ENCODE measurements at regions not wholly inside any gene's neighbourhood (a gene's known extent, or its start where the extent isn't known, plus 50 kb on each side); places are given as distances from the start of the nearest gene placed in this dataset.

GRCh38 chr12:61920230-61920629 is 340.0 kb upstream of the USP15 start:
- Histone ChIP-seq H3K9me3 (ENCODE audit: insufficient read depth, low read depth, low read length) (no peaks in the 10 kb centered on the region), H3K4me3 (ENCODE audit: low read length) (no peak overlapping the region), H3K27ac (ENCODE audit: low read length) (no peak overlapping the region), H3K36me3 (ENCODE audit: insufficient read depth, low read depth, low read length) (no peaks in the 10 kb centered on the region), H3K4me1 (ENCODE audit: insufficient read depth, low read length) (peaks cover 2% of the 10 kb centered on the region; the same call in 1 of the 2 replicates), H3K9ac (ENCODE audit: low read depth, low read length) (no peak overlapping the region), H3K27me3 (ENCODE audit: insufficient read depth, low read length) (no peaks in the 10 kb centered on the region)

- Histone ChIP-seq H3K36me3 (ENCODE audit: insufficient read depth, low read depth, low read length) (no peaks in the 10 kb centered on the region), H3K9me3 (ENCODE audit: insufficient read depth, low read depth, low read length) (no peaks in the 10 kb centered on the region), H3K4me1 (ENCODE audit: insufficient read depth, low read length) (no peaks in the 10 kb centered on the region), H3K27me3 (ENCODE audit: insufficient read depth, low read length) (no peaks in the 10 kb centered on the region), H3K27ac (ENCODE audit: low read length) (no peak overlapping the region), H3K9ac (ENCODE audit: low read depth, low read length) (no peak overlapping the region), H3K4me3 (ENCODE audit: low read length) (no peak overlapping the region)
Observed at GRCh38 chr12:61923152-61923551, 337.1 kb upstream of the USP15 start.

GRCh38 chr12:61934564-61934963 is 325.6 kb upstream of the USP15 start:
- H3K27ac ChIP-seq (ENCODE audit: low read length), result no peak overlapping the region
- H3K36me3 ChIP-seq (ENCODE audit: insufficient read depth, low read depth, low read length), result no peaks in the 10 kb centered on the region
- H3K4me3 ChIP-seq (ENCODE audit: low read length), result no peak overlapping the region
- no peaks in the 10 kb centered on the region for H3K9me3 ChIP-seq (ENCODE audit: insufficient read depth, low read depth, low read length)
- H3K4me1 ChIP-seq (ENCODE audit: insufficient read depth, low read length), result peaks cover 2% of the 10 kb centered on the region; the same call in 1 of the 2 replicates
- H3K27me3 ChIP-seq (ENCODE audit: insufficient read depth, low read length), result no peaks in the 10 kb centered on the region
- H3K9ac ChIP-seq (ENCODE audit: low read depth, low read length), result no peak overlapping the region

- Histone ChIP-seq H3K27me3 (ENCODE audit: insufficient read depth, low read length) (no peaks in the 10 kb centered on the region), H3K4me3 (ENCODE audit: low read length) (peak overlapping the region; percentile 39; the same call in 1 of the 2 replicates), H3K9me3 (ENCODE audit: insufficient read depth, low read depth, low read length) (no peaks in the 10 kb centered on the region), H3K4me1 (ENCODE audit: insufficient read depth, low read length) (peaks cover 12% of the 10 kb centered on the region; the same call in 1 of the 2 replicates), H3K36me3 (ENCODE audit: insufficient read depth, low read depth, low read length) (no peaks in the 10 kb centered on the region), H3K9ac (ENCODE audit: low read depth, low read length) (no peak overlapping the region), H3K27ac (ENCODE audit: low read length) (no peak overlapping the region)
Observed at GRCh38 chr12:61939977-61940376, 320.2 kb upstream of the USP15 start.

GRCh38 chr12:61956545-61956944 is 303.7 kb upstream of the USP15 start:
- Histone ChIP-seq H3K9me3 (ENCODE audit: insufficient read depth, low read depth, low read length) (no peaks in the 10 kb centered on the region), H3K36me3 (ENCODE audit: insufficient read depth, low read depth, low read length) (no peaks in the 10 kb centered on the region), H3K4me1 (ENCODE audit: insufficient read depth, low read length) (no peaks in the 10 kb centered on the region), H3K27me3 (ENCODE audit: insufficient read depth, low read length) (no peaks in the 10 kb centered on the region), H3K4me3 (ENCODE audit: low read length) (no peak overlapping the region), H3K9ac (ENCODE audit: low read depth, low read length) (no peak overlapping the region), H3K27ac (ENCODE audit: low read length) (no peak overlapping the region)

GRCh38 chr12:61974461-61974860 is 285.7 kb upstream of the USP15 start:
- Histone ChIP-seq H3K27me3 (ENCODE audit: insufficient read depth, low read length) (no peaks in the 10 kb centered on the region), H3K4me1 (ENCODE audit: insufficient read depth, low read length) (no peaks in the 10 kb centered on the region), H3K36me3 (ENCODE audit: insufficient read depth, low read depth, low read length) (no peaks in the 10 kb centered on the region), H3K9ac (ENCODE audit: low read depth, low read length) (no peak overlapping the region), H3K27ac (ENCODE audit: low read length) (no peak overlapping the region), H3K9me3 (ENCODE audit: insufficient read depth, low read depth, low read length) (no peaks in the 10 kb centered on the region), H3K4me3 (ENCODE audit: low read length) (no peak overlapping the region)

GRCh38 chr12:61985830-61986229 is 274.4 kb upstream of the USP15 start:
- Histone ChIP-seq H3K4me3 (ENCODE audit: low read length) (no peak overlapping the region), H3K36me3 (ENCODE audit: insufficient read depth, low read depth, low read length) (no peaks in the 10 kb centered on the region), H3K9me3 (ENCODE audit: insufficient read depth, low read depth, low read length) (no peaks in the 10 kb centered on the region), H3K27ac (ENCODE audit: low read length) (no peak overlapping the region), H3K9ac (ENCODE audit: low read depth, low read length) (no peak overlapping the region), H3K4me1 (ENCODE audit: insufficient read depth, low read length) (no peaks in the 10 kb centered on the region), H3K27me3 (ENCODE audit: insufficient read depth, low read length) (no peaks in the 10 kb centered on the region)

GRCh38 chr12:61987173-61987572 is 273.0 kb upstream of the USP15 start:
- Histone ChIP-seq H3K27ac (ENCODE audit: low read length) (no peak overlapping the region), H3K4me1 (ENCODE audit: insufficient read depth, low read length) (no peaks in the 10 kb centered on the region), H3K9ac (ENCODE audit: low read depth, low read length) (no peak overlapping the region), H3K36me3 (ENCODE audit: insufficient read depth, low read depth, low read length) (no peaks in the 10 kb centered on the region), H3K27me3 (ENCODE audit: insufficient read depth, low read length) (no peaks in the 10 kb centered on the region), H3K9me3 (ENCODE audit: insufficient read depth, low read depth, low read length) (no peaks in the 10 kb centered on the region), H3K4me3 (ENCODE audit: low read length) (no peak overlapping the region)

- Histone ChIP-seq H3K9me3 (ENCODE audit: insufficient read depth, low read depth, low read length) (no peaks in the 10 kb centered on the region), H3K9ac (ENCODE audit: low read depth, low read length) (no peak overlapping the region), H3K27ac (ENCODE audit: low read length) (no peak overlapping the region), H3K4me3 (ENCODE audit: low read length) (no peak overlapping the region), H3K4me1 (ENCODE audit: insufficient read depth, low read length) (no peaks in the 10 kb centered on the region), H3K27me3 (ENCODE audit: insufficient read depth, low read length) (no peaks in the 10 kb centered on the region), H3K36me3 (ENCODE audit: insufficient read depth, low read depth, low read length) (no peaks in the 10 kb centered on the region)
Observed at GRCh38 chr12:61991661-61992060, 268.5 kb upstream of the USP15 start.

- no peak overlapping the region for H3K9ac ChIP-seq (ENCODE audit: low read depth, low read length)
- no peak overlapping the region for H3K27ac ChIP-seq (ENCODE audit: low read length)
- no peak overlapping the region for H3K4me3 ChIP-seq (ENCODE audit: low read length)
- H3K36me3 ChIP-seq (ENCODE audit: insufficient read depth, low read depth, low read length), result no peaks in the 10 kb centered on the region
- no peaks in the 10 kb centered on the region for H3K9me3 ChIP-seq (ENCODE audit: insufficient read depth, low read depth, low read length)
- H3K4me1 ChIP-seq (ENCODE audit: insufficient read depth, low read length), result no peaks in the 10 kb centered on the region
- no peaks in the 10 kb centered on the region for H3K27me3 ChIP-seq (ENCODE audit: insufficient read depth, low read length)
Observed at GRCh38 chr12:61993734-61994345, 266.4 kb upstream of the USP15 start.

- no peaks in the 10 kb centered on the region for H3K9me3 ChIP-seq (ENCODE audit: insufficient read depth, low read depth, low read length)
- H3K4me3 ChIP-seq (ENCODE audit: low read length), result no peak overlapping the region
- no peaks in the 10 kb centered on the region for H3K27me3 ChIP-seq (ENCODE audit: insufficient read depth, low read length)
- H3K27ac ChIP-seq (ENCODE audit: low read length), result no peak overlapping the region
- H3K9ac ChIP-seq (ENCODE audit: low read depth, low read length), result no peak overlapping the region
- H3K4me1 ChIP-seq (ENCODE audit: insufficient read depth, low read length), result no peaks in the 10 kb centered on the region
- H3K36me3 ChIP-seq (ENCODE audit: insufficient read depth, low read depth, low read length), result no peaks in the 10 kb centered on the region
Observed at GRCh38 chr12:61996717-61997116, 263.5 kb upstream of the USP15 start.

GRCh38 chr12:61998791-61999190 is 261.4 kb upstream of the USP15 start:
- Histone ChIP-seq H3K4me1 (ENCODE audit: insufficient read depth, low read length) (no peaks in the 10 kb centered on the region), H3K9me3 (ENCODE audit: insufficient read depth, low read depth, low read length) (no peaks in the 10 kb centered on the region), H3K4me3 (ENCODE audit: low read length) (no peak overlapping the region), H3K36me3 (ENCODE audit: insufficient read depth, low read depth, low read length) (no peaks in the 10 kb centered on the region), H3K9ac (ENCODE audit: low read depth, low read length) (no peak overlapping the region), H3K27me3 (ENCODE audit: insufficient read depth, low read length) (no peaks in the 10 kb centered on the region), H3K27ac (ENCODE audit: low read length) (no peak overlapping the region)

All from iPS-20b (cell line).